ENCODE measurements at regions not wholly inside any gene's neighbourhood (a gene's known extent, or its start where the extent isn't known, plus 50 kb on each side); places are given as distances from the start of the nearest gene placed in this dataset.

GRCh38 chr3:73966733-73967132 is 342.0 kb upstream of the PDZRN3 start (continued):
- TF ChIP-seq HES2 (IDR thresholded peaks at IDR 0.05) = no peak
- TF ChIP-seq RCOR1 (IDR thresholded peaks at IDR 0.05; ENCODE audit: low read depth, low read length) = no peak
- TF ChIP-seq CBX8 (IDR thresholded peaks at IDR 0.05) = no peak
- no peak for TF ChIP-seq JUN (IDR thresholded peaks at IDR 0.05)

- WGBS (ENCODE audit: missing lambda C conversion rate) = 41% methylated on average over 1 of the region's 1 CpG
- POLR2A ChIA-PET = no interaction called here
- no peak overlapping the region for H3K4me3 ChIP-seq
- no peak overlapping the region for H3K27ac ChIP-seq
- no peak overlapping the region for H3K4me2 ChIP-seq
- DNase-seq (ENCODE audit: low read depth in 1 of 2, low spot score in 1 of 2) = no peak
- H3K4me1 ChIP-seq = no peaks in the 10 kb centered on the region
- TF ChIP-seq CEBPB (IDR thresholded peaks at IDR 0.05) (peak in 1 of 2 experiments; percentile 21; a peak in 1 of 4 replicates), CBX2 (IDR thresholded peaks at IDR 0.05; ENCODE audit: borderline replicate concordance, low read depth) (no peak)
- FAIRE-seq = no peak
- CTCF ChIA-PET = no interaction called here
- ATAC-seq = no peak
- peaks cover 5% of the 10 kb centered on the region; the same call in 1 of the 3 replicates for H3K9me3 ChIP-seq
Observed at GRCh38 chr3:73964818-73965217, 340.1 kb upstream of the PDZRN3 start.

DNA sequence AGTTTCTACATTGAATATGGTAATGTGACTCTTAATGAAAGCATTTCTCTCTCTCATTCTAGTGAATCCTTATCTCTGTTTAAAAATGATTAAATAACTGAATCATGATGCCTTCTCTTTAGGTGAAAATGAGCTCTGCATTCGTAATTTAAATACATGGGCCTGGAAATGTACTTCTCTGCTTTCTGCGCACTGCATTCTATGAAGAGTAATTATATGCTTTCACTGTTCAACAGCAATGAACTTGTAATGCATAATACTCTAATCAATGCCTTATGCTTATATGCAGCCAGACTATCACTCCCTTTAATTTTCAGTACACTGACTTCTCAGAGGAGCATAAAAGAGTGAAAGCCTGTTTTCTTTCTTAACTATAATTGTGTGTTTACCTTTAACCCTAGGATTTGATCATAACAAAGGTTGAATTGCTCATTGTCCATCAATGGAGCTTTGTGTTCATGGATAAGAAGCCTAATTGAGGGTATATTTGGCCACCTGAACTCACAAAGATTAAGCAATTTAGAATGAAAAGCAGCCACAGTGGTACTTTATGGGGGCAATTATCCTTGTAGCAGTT is 330.8 kb upstream of the PDZRN3 start:
- H3K4me1 ChIP-seq = no peaks in the 10 kb centered on the region
- H3K27ac ChIP-seq = no peak overlapping the region
- ChIA-PET CTCF (no interaction called here), POLR2A (no interaction called here)
- no peak for DNase-seq (ENCODE audit: low read depth in 1 of 2, low spot score in 1 of 2)
- peaks cover 5% of the 10 kb centered on the region; the same call in 1 of the 3 replicates for H3K9me3 ChIP-seq
- no peak for FAIRE-seq
- H3K4me2 ChIP-seq = no peak overlapping the region
- H3K4me3 ChIP-seq = no peak overlapping the region
- ATAC-seq = no peak
- WGBS (ENCODE audit: missing lambda C conversion rate) = 0% methylated on average over 2 of the region's 2 CpGs
- TF ChIP-seq, protein P1, sequence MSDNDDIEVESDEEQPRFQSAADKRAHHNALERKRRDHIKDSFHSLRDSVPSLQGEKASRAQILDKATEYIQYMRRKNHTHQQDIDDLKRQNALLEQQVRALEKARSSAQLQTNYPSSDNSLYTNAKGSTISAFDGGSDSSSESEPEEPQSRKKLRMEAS (IDR thresholded peaks at IDR 0.05) = no peak
- TF ChIP-seq HOXB13 (CRISPR knock-in tag; IDR thresholded peaks at IDR 0.05; ENCODE audit: low read depth) = no peak
- no peak for TF ChIP-seq CHD2 (IDR thresholded peaks at IDR 0.05; ENCODE audit: low read length, partially characterized antibody)
- no peak for TF ChIP-seq POLR2A (IDR thresholded peaks at IDR 0.05; ENCODE audit: low read length)
- TF ChIP-seq SREBF2 (IDR thresholded peaks at IDR 0.05) = no peak
- TF ChIP-seq, protein P2, sequence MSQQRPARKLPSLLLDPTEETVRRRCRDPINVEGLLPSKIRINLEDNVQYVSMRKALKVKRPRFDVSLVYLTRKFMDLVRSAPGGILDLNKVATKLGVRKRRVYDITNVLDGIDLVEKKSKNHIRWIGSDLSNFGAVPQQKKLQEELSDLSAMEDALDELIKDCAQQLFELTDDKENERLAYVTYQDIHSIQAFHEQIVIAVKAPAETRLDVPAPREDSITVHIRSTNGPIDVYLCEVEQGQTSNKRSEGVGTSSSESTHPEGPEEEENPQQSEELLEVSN (IDR thresholded peaks at IDR 0.05; ENCODE audit: borderline replicate concordance, low read depth) = no peak
- no peak for TF ChIP-seq NFE2L2 (conservative IDR thresholded peaks at IDR 0.05; ENCODE audit: low read length)
- no peak for TF ChIP-seq POLR2AphosphoS2 (conservative IDR thresholded peaks at IDR 0.05; ENCODE audit: low read length)
- TF ChIP-seq HDAC2 (IDR thresholded peaks at IDR 0.05) = no peak
- TF ChIP-seq HES2 (IDR thresholded peaks at IDR 0.05) = no peak
- no peak for TF ChIP-seq NR3C1 (IDR thresholded peaks at IDR 0.05)
- no peak for TF ChIP-seq JUN (IDR thresholded peaks at IDR 0.05)
- TF ChIP-seq ESRRA (IDR thresholded peaks at IDR 0.05; ENCODE audit: borderline replicate concordance, low read length) = no peak
- TF ChIP-seq KDM5A (IDR thresholded peaks at IDR 0.05) = no peak
- no peak for TF ChIP-seq FOSL2 (IDR thresholded peaks at IDR 0.05)
- no peak for TF ChIP-seq FOSL2 (CRISPR knock-in tag; IDR thresholded peaks at IDR 0.05)
- TF ChIP-seq ZC3H11A (IDR thresholded peaks at IDR 0.05) = no peak
- TF ChIP-seq EHMT2 (IDR thresholded peaks at IDR 0.05; ENCODE audit: low read depth) = no peak
- TF ChIP-seq EP300 (IDR thresholded peaks at IDR 0.05) = no peak

DNA sequence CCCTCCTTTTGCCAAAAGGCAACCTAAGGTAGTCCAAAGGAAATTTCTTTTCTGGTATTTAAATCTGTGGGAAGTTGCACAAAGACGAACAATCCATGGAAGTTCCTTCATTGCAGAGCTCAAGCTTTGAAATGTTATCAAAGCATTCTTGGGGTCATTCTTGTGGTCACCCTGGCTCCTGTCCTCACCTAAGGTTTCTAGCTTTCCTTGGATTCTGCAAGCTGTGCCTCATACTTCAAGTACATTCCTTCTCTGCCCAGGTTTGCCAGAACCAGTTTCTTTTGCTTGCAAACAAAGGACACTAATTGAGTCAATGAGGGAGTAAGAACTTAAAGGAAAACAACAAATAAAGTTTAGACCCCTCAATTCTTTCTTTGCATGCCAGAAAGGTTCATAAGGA is 329.8 kb upstream of the PDZRN3 start:
- no peak overlapping the region for H3K4me3 ChIP-seq
- CTCF ChIA-PET = no interaction called here
- 0% methylated on average over 1 of the region's 1 CpG for WGBS (ENCODE audit: missing lambda C conversion rate)
- TF ChIP-seq CBX2 (IDR thresholded peaks at IDR 0.05; ENCODE audit: borderline replicate concordance, low read depth) = no peak
- no peak for TF ChIP-seq MAZ (IDR thresholded peaks at IDR 0.05; ENCODE audit: borderline replicate concordance, low read depth, low read length)
- TF ChIP-seq, protein P3, sequence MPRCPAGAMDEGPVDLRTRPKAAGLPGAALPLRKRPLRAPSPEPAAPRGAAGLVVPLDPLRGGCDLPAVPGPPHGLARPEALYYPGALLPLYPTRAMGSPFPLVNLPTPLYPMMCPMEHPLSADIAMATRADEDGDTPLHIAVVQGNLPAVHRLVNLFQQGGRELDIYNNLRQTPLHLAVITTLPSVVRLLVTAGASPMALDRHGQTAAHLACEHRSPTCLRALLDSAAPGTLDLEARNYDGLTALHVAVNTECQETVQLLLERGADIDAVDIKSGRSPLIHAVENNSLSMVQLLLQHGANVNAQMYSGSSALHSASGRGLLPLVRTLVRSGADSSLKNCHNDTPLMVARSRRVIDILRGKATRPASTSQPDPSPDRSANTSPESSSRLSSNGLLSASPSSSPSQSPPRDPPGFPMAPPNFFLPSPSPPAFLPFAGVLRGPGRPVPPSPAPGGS (IDR thresholded peaks at IDR 0.05) = no peak
- no peak for TF ChIP-seq ZC3H11A (IDR thresholded peaks at IDR 0.05)
- no peak for TF ChIP-seq JUNB (IDR thresholded peaks at IDR 0.05)
- no peak for TF ChIP-seq HDAC2 (IDR thresholded peaks at IDR 0.05)
- TF ChIP-seq, protein P2 (IDR thresholded peaks at IDR 0.05; ENCODE audit: borderline replicate concordance, low read depth) = no peak
- no peak for TF ChIP-seq POLR2A (IDR thresholded peaks at IDR 0.05; ENCODE audit: low read length)
- TF ChIP-seq, protein P4, sequence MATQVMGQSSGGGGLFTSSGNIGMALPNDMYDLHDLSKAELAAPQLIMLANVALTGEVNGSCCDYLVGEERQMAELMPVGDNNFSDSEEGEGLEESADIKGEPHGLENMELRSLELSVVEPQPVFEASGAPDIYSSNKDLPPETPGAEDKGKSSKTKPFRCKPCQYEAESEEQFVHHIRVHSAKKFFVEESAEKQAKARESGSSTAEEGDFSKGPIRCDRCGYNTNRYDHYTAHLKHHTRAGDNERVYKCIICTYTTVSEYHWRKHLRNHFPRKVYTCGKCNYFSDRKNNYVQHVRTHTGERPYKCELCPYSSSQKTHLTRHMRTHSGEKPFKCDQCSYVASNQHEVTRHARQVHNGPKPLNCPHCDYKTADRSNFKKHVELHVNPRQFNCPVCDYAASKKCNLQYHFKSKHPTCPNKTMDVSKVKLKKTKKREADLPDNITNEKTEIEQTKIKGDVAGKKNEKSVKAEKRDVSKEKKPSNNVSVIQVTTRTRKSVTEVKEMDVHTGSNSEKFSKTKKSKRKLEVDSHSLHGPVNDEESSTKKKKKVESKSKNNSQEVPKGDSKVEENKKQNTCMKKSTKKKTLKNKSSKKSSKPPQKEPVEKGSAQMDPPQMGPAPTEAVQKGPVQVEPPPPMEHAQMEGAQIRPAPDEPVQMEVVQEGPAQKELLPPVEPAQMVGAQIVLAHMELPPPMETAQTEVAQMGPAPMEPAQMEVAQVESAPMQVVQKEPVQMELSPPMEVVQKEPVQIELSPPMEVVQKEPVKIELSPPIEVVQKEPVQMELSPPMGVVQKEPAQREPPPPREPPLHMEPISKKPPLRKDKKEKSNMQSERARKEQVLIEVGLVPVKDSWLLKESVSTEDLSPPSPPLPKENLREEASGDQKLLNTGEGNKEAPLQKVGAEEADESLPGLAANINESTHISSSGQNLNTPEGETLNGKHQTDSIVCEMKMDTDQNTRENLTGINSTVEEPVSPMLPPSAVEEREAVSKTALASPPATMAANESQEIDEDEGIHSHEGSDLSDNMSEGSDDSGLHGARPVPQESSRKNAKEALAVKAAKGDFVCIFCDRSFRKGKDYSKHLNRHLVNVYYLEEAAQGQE (IDR thresholded peaks at IDR 0.05) = no peak
- no peak for TF ChIP-seq HOXB5 (CRISPR knock-in tag; IDR thresholded peaks at IDR 0.05)
- no peak for TF ChIP-seq KDM5A (IDR thresholded peaks at IDR 0.05)

More for the DNA sequence above, 329.8 kb upstream of the PDZRN3 start:
- Histone ChIP-seq H3K4me1 (no peaks in the 10 kb centered on the region), H3K4me2 (no peak overlapping the region), H3K9me3 (no peaks in the 10 kb centered on the region), H3K27ac (no peak overlapping the region)
- FAIRE-seq = no peak
- no peak for ATAC-seq
- POLR2A ChIA-PET = no interaction called here
- DNase-seq (ENCODE audit: low read depth in 1 of 2, low spot score in 1 of 2) = no peak
